GM23248 (cell line): ENCODE measurements at regions not wholly inside any gene's neighbourhood (a gene's known extent, or its start where the extent isn't known, plus 50 kb on each side); places are given as distances from the start of the nearest gene placed in this dataset.

ENCODE experiments used
- DNase-seq: peaks from one replicate; pipeline ENCODE4 v3.0.0-alpha.2; 2015
- H2AFZ ChIP-seq: fragments of 200-600 bp; sonication (generic); 2 replicates; pipeline ENCODE4 v1.6.1; 2016; ENCODE audit warnings: antibody characterized with exemption
- H3F3A ChIP-seq: fragments of 200-600 bp; sonication (generic); 2 replicates; pipeline ENCODE4 v1.6.1; 2016; ENCODE audit warnings: mild to moderate bottlenecking, antibody characterized with exemption, mixed run types; ENCODE audit not compliant: insufficient read depth
- H3K27ac ChIP-seq: fragments of 200-600 bp; sonication (generic); 2 replicates; pipeline ENCODE4 v1.5.1; 2016; ENCODE audit warnings: mild to moderate bottlenecking
- H3K27me3 ChIP-seq: fragments of 200-600 bp; sonication (generic); replicated peaks from 2 replicates; pipeline ENCODE4 v1.6.1; 2016; ENCODE audit warnings: mild to moderate bottlenecking; ENCODE audit not compliant: insufficient read depth
- H3K36me3 ChIP-seq: fragments of 200-600 bp; sonication (generic); 2 replicates; pipeline ENCODE4 v1.6.1; 2016; ENCODE audit warnings: low read depth, mild to moderate bottlenecking
- H3K4me1 ChIP-seq: fragments of 200-600 bp; sonication (generic); 2 replicates; pipeline ENCODE4 v1.6.1; 2016; ENCODE audit warnings: mild to moderate bottlenecking; ENCODE audit not compliant: insufficient read depth
- H3K4me2 ChIP-seq: fragments of 200-600 bp; sonication (generic); one replicate; pipeline ENCODE4 v1.6.1; 2016; ENCODE audit warnings: mild to moderate bottlenecking; ENCODE audit not compliant: unreplicated experiment
- H3K4me3 ChIP-seq: fragments of 200-600 bp; sonication (generic); 2 replicates; pipeline ENCODE4 v1.5.1; 2016; ENCODE audit warnings: mild to moderate bottlenecking
- H3K79me2 ChIP-seq: fragments of 200-600 bp; sonication (generic); 2 replicates; pipeline ENCODE4 v1.6.1; 2016; ENCODE audit warnings: mild to moderate bottlenecking; ENCODE audit not compliant: insufficient read depth
- H3K9ac ChIP-seq: fragments of 200-600 bp; sonication (generic); 2 replicates; pipeline ENCODE4 v1.6.1; 2016; ENCODE audit warnings: mild to moderate bottlenecking
- H3K9me2 ChIP-seq: fragments of 200-600 bp; sonication (generic); 2 replicates; pipeline ENCODE4 v1.6.1; 2016; ENCODE audit warnings: mixed run types, mild to moderate bottlenecking, moderate library complexity; ENCODE audit not compliant: insufficient read depth
- H3K9me3 ChIP-seq: fragments of 200-600 bp; sonication (generic); one replicate; pipeline ENCODE4 v1.6.1; 2017; ENCODE audit warnings: low read depth
- H4K20me1 ChIP-seq: fragments of 200-600 bp; sonication (generic); 2 replicates; pipeline ENCODE4 v1.6.0; 2016; ENCODE audit not compliant: insufficient read depth
- EZH2 ChIP-seq: fragments of 200-600 bp; sonication (generic); IDR thresholded peaks from 2 replicates; pipeline ENCODE4 v1.6.1; 2018; ENCODE audit warnings: antibody characterized with exemption, mild to moderate bottlenecking; ENCODE audit not compliant: insufficient read depth, poor library complexity, severe bottlenecking
- EZH2phosphoT487 ChIP-seq: fragments of 200-600 bp; sonication (generic); IDR thresholded peaks from 2 replicates; pipeline ENCODE4 v1.6.1; 2018; ENCODE audit warnings: antibody characterized with exemption, moderate library complexity, mild to moderate bottlenecking, low read depth; ENCODE audit not compliant: insufficient read depth
- WGBS, 2 experiments: methylation state at CpG; one replicate each; pipeline ENCODE4 v1.1.6; 2015 to 2017; ENCODE audit warnings: low lambda C conversion rate in 2 of 2, low coverage in 1 of 2; ENCODE audit errors: missing lambda C conversion rate in 2 of 2; 5-methylcytosine and 5-hydroxymethylcytosine counted together
- in situ Hi-C: fragments of 300-500 bp; cut with MboI; formaldehyde crosslinking; loops from 2 replicates; pipeline ENCODE4 v1.15.0; 2020

GRCh38 chr18:45174629-45175136 is 440.6 kb upstream of the SLC14A2 start:
- WGBS, 2 experiments = 96 to 98% methylated on average over 3 of the region's 3 CpGs
- in situ Hi-C loops = no loop called here
- TF ChIP-seq EZH2phosphoT487 (no peak), EZH2 (no peak)

GRCh38 chr18:45175511-45175910 is 439.8 kb upstream of the SLC14A2 start:
- H3K4me2 ChIP-seq = no peak overlapping the region
- H2AFZ ChIP-seq = no peak overlapping the region
- H3F3A ChIP-seq = peaks cover 23% of the 10 kb centered on the region
- no peaks in the 10 kb centered on the region for H3K9me3 ChIP-seq
- H4K20me1 ChIP-seq = no peaks in the 10 kb centered on the region
- no peaks in the 10 kb centered on the region for H3K9me2 ChIP-seq
- TF ChIP-seq EZH2 (no peak), EZH2phosphoT487 (no peak)
- H3K36me3 ChIP-seq = no peaks in the 10 kb centered on the region
- H3K27ac ChIP-seq = no peak overlapping the region
- no peak overlapping the region for H3K4me3 ChIP-seq
- DNase-seq = no peak
- in situ Hi-C loops = no loop called here
- no peaks in the 10 kb centered on the region for H3K27me3 ChIP-seq
- H3K79me2 ChIP-seq = no peaks in the 10 kb centered on the region
- no peak overlapping the region for H3K9ac ChIP-seq
- 93 to 95% methylated on average over 2 of the region's 2 CpGs for WGBS, 2 experiments
- H3K4me1 ChIP-seq = peaks cover 20% of the 10 kb centered on the region

More at GRCh38 chr18:45174629-45175136, 440.6 kb upstream of the SLC14A2 start:
- Histone ChIP-seq H3K4me2 (no peak overlapping the region), H3K27me3 (no peaks in the 10 kb centered on the region), H3K36me3 (no peaks in the 10 kb centered on the region), H3K4me1 (peaks cover 28% of the 10 kb centered on the region), H3K9ac (no peak overlapping the region), H3K4me3 (no peak overlapping the region), H2AFZ (no peak overlapping the region), H3K79me2 (no peaks in the 10 kb centered on the region), H3K27ac (no peak overlapping the region), H4K20me1 (no peaks in the 10 kb centered on the region), H3K9me2 (no peaks in the 10 kb centered on the region), H3K9me3 (no peaks in the 10 kb centered on the region), H3F3A (peaks cover 32% of the 10 kb centered on the region)
- no peak for DNase-seq

DNA sequence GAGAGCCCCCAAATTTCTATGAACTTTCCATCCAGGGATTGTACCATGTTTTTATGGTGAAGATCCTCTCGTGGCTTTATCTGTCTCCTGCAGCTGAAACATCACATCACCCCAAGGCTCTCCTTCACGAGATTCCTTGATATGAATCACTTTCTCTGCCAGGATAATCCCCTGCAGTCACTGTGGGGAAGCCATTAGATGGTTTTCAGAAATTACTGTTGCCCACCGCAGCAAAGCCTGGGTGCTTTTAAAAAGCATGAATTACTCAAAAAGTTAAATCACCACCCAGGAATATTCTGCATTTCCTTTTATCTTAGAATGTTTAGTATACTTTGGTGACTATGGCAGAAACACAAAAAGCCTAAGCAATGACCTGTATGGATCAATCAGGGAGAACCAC is 428.4 kb upstream of the SLC14A2 start:
- no peaks in the 10 kb centered on the region for H3K9me3 ChIP-seq
- no peaks in the 10 kb centered on the region for H3K79me2 ChIP-seq
- no peak overlapping the region for H3K27ac ChIP-seq
- H3K4me2 ChIP-seq = no peak overlapping the region
- no peak overlapping the region for H3K4me3 ChIP-seq
- no peaks in the 10 kb centered on the region for H3K27me3 ChIP-seq
- no peaks in the 10 kb centered on the region for H3K9me2 ChIP-seq
- H2AFZ ChIP-seq = no peak overlapping the region
- in situ Hi-C loops = no loop called here
- DNase-seq = no peak
- H3K9ac ChIP-seq = no peak overlapping the region
- no peaks in the 10 kb centered on the region for H4K20me1 ChIP-seq
- H3K36me3 ChIP-seq = no peaks in the 10 kb centered on the region
- no peaks in the 10 kb centered on the region for H3F3A ChIP-seq
- no peaks in the 10 kb centered on the region for H3K4me1 ChIP-seq
- 90 to 92% methylated on average over 3 of the region's 3 CpGs for WGBS, 2 experiments
- TF ChIP-seq EZH2 (no peak), EZH2phosphoT487 (no peak)

GRCh38 chr18:45191795-45192194 is 423.5 kb upstream of the SLC14A2 start:
- Histone ChIP-seq H3K4me2 (no peak overlapping the region), H3K9ac (no peak overlapping the region), H3K27me3 (no peaks in the 10 kb centered on the region), H3K4me1 (no peaks in the 10 kb centered on the region), H3K79me2 (no peaks in the 10 kb centered on the region), H3K4me3 (no peak overlapping the region), H4K20me1 (no peaks in the 10 kb centered on the region), H3K9me3 (no peaks in the 10 kb centered on the region), H3F3A (no peaks in the 10 kb centered on the region), H3K9me2 (no peaks in the 10 kb centered on the region), H3K36me3 (no peaks in the 10 kb centered on the region), H2AFZ (no peak overlapping the region), H3K27ac (no peak overlapping the region)
- 95 to 96% methylated on average over 1 of the region's 1 CpG for WGBS, 2 experiments
- TF ChIP-seq EZH2 (no peak), EZH2phosphoT487 (no peak)
- in situ Hi-C loops = no loop called here
- DNase-seq = no peak

DNA sequence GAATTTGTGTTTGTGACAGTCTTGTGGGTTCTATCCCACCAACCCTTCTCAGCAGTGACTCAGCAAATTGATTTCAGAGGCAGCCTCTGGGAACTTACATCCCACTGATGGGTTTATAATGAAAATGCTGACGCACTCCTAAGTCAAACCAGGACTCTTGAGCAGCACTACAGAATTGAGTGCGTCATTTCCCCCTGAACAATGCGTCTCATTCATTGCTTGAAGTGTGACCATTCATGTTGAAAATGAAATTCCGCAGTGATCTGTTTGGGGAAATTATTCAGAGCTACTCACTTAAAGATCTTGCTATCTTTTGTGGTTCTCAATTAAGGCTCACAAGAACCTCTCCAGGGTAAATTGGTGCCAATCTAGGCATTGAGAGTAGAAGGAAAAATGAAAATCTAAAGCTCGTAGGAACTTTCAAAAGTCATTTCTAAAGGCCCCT is 417.7 kb upstream of the SLC14A2 start:
- Histone ChIP-seq H3K9me2 (no peaks in the 10 kb centered on the region), H3K27me3 (no peaks in the 10 kb centered on the region), H3K4me3 (no peak overlapping the region), H3K79me2 (no peaks in the 10 kb centered on the region), H3K9me3 (no peaks in the 10 kb centered on the region), H2AFZ (no peak overlapping the region), H3K4me1 (no peaks in the 10 kb centered on the region), H3K27ac (no peak overlapping the region), H3K9ac (no peak overlapping the region), H3K4me2 (no peak overlapping the region), H3K36me3 (no peaks in the 10 kb centered on the region), H4K20me1 (no peaks in the 10 kb centered on the region), H3F3A (no peaks in the 10 kb centered on the region)
- DNase-seq = peak; percentile 24
- WGBS, 2 experiments = 87% methylated on average over 5 of the region's 5 CpGs
- TF ChIP-seq EZH2 (no peak), EZH2phosphoT487 (no peak)
- in situ Hi-C loops = no loop called here
